WTC11 (cell line): ENCODE measurements at regions not wholly inside any gene's neighbourhood (a gene's known extent, or its start where the extent isn't known, plus 50 kb on each side); places are given as distances from the start of the nearest gene placed in this dataset.

Experiments used
- FOXP4 ChIP-seq: sonication (generic); formaldehyde crosslinking; IDR thresholded peaks from 2 replicates; pipeline ENCODE4 v1.8.0; 2022; ENCODE audit warnings: mild to moderate bottlenecking, missing genetic modification reagents
- JAZF1 ChIP-seq: fragments of 250-450 bp; sonication (Bioruptor Pico); IDR thresholded peaks from 2 replicates; pipeline ENCODE4 v1.9.0; 2021; ENCODE audit warnings: moderate library complexity, mild to moderate bottlenecking, inconsistent platforms

GRCh38 chr12:74922642-74923041 is 287.0 kb downstream of the KCNC2 start:
- TF ChIP-seq FOXP4 (CRISPR knock-in tag) (no peak), JAZF1 (CRISPR knock-in tag) (no peak)
